ENCODE measurements at regions not wholly inside any gene's neighbourhood (a gene's known extent, or its start where the extent isn't known, plus 50 kb on each side); places are given as distances from the start of the nearest gene placed in this dataset.
A peak's percentile ranks its signal among the peaks of the same experiment; 100 is the strongest.

- H3K4me3 ChIP-seq (ENCODE audit: low read length in 3 of 3): no peak overlapping the region
- H3K36me3 ChIP-seq (ENCODE audit: control insufficient read depth in 2 of 3, insufficient read depth in 3 of 3, low read length in 3 of 3): no peaks in the 10 kb centered on the region
- TF ChIP-seq, protein P1, sequence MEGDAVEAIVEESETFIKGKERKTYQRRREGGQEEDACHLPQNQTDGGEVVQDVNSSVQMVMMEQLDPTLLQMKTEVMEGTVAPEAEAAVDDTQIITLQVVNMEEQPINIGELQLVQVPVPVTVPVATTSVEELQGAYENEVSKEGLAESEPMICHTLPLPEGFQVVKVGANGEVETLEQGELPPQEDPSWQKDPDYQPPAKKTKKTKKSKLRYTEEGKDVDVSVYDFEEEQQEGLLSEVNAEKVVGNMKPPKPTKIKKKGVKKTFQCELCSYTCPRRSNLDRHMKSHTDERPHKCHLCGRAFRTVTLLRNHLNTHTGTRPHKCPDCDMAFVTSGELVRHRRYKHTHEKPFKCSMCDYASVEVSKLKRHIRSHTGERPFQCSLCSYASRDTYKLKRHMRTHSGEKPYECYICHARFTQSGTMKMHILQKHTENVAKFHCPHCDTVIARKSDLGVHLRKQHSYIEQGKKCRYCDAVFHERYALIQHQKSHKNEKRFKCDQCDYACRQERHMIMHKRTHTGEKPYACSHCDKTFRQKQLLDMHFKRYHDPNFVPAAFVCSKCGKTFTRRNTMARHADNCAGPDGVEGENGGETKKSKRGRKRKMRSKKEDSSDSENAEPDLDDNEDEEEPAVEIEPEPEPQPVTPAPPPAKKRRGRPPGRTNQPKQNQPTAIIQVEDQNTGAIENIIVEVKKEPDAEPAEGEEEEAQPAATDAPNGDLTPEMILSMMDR (IDR thresholded peaks at IDR 0.05; ENCODE audit: borderline replicate concordance, extremely low read depth, insufficient read depth): no peak
- DNase-seq (peak in 1 of 5 donors; percentile 19), FAIRE-seq (no peak)
- H3K27me3 ChIP-seq (ENCODE audit: control insufficient read depth, insufficient read depth, low read length): no peaks in the 10 kb centered on the region
- no peak overlapping the region for H3K9ac ChIP-seq (ENCODE audit: low read length in 3 of 3)
- intact Hi-C loops (cut with DNase I): no loop called here
- no peak overlapping the region for H3K27ac ChIP-seq (ENCODE audit: low read depth in 2 of 2, low read length in 2 of 2)
- no peaks in the 10 kb centered on the region for H3K9me3 ChIP-seq (ENCODE audit: control insufficient read depth in 2 of 3, insufficient read depth in 1 of 3, low read length in 3 of 3)
- H3K4me1 ChIP-seq (ENCODE audit: control insufficient read depth in 2 of 3, insufficient read depth in 2 of 3, low read depth in 1 of 3, low read length in 3 of 3): no peaks in the 10 kb centered on the region
Observed at GRCh38 chr20:56689318-56689717, 60.2 kb downstream of the TFAP2C start.

GRCh38 chr20:56689852-56690485, 60.9 kb downstream of the TFAP2C start:
- Histone ChIP-seq H3K4me1 (ENCODE audit: control insufficient read depth in 2 of 3, insufficient read depth in 2 of 3, low read depth in 1 of 3, low read length in 3 of 3) (no peaks in the 10 kb centered on the region), H3K27me3 (ENCODE audit: control insufficient read depth, insufficient read depth, low read length) (no peaks in the 10 kb centered on the region), H3K9me3 (ENCODE audit: control insufficient read depth in 2 of 3, insufficient read depth in 1 of 3, low read length in 3 of 3) (no peaks in the 10 kb centered on the region), H3K4me3 (ENCODE audit: low read length in 3 of 3) (no peak overlapping the region), H3K27ac (ENCODE audit: low read depth in 2 of 2, low read length in 2 of 2) (no peak overlapping the region), H3K36me3 (ENCODE audit: control insufficient read depth in 2 of 3, insufficient read depth in 3 of 3, low read length in 3 of 3) (no peaks in the 10 kb centered on the region), H3K9ac (ENCODE audit: low read length in 3 of 3) (no peak overlapping the region)
- intact Hi-C loops (cut with DNase I): no loop called here
- DNase-seq (no peak), FAIRE-seq (no peak)
- TF ChIP-seq, protein P1 (IDR thresholded peaks at IDR 0.05; ENCODE audit: borderline replicate concordance, extremely low read depth, insufficient read depth): no peak

DNA sequence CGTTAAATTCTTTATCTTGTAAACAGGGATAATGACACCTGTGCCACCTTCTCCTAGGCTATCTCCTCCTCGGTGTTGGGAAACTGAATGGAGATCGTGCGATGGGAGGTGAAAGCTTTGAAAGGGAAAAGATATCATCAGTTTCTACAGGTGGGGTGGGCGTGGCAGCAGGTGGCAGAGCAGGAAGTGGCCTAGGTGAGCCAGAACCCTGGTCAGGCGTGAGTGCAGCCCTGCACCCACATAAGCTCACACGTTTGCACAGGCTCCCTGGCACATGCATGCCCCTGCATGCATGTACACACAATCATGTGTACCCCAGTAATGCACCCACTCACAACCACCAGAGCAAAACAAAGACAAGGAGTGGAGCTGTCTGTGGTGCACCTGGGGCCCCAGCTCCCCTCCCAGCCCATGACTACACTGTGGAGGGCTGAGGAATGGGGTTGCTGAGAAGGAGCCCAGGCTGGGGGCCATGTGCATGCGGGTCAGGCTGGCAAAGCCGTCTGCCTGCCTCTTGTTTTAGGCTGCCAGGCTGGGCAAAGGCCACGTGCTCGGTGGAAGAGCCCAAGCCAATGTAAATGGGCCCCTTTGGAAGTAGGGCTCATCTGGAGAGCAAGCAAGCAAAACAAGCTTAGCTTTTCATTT, 61.5 kb downstream of the TFAP2C start:
- DNase-seq: peak in 2 of 5 donors; percentile 17 to 18
- H3K36me3 ChIP-seq (ENCODE audit: control insufficient read depth in 2 of 3, insufficient read depth in 3 of 3, low read length in 3 of 3): no peaks in the 10 kb centered on the region
- H3K4me1 ChIP-seq (ENCODE audit: control insufficient read depth in 2 of 3, insufficient read depth in 2 of 3, low read depth in 1 of 3, low read length in 3 of 3): no peaks in the 10 kb centered on the region
- H3K9me3 ChIP-seq (ENCODE audit: control insufficient read depth in 2 of 3, insufficient read depth in 1 of 3, low read length in 3 of 3): no peaks in the 10 kb centered on the region
- H3K4me3 ChIP-seq (ENCODE audit: low read length in 3 of 3): no peak overlapping the region
- H3K27ac ChIP-seq (ENCODE audit: low read depth in 2 of 2, low read length in 2 of 2): no peak overlapping the region
- TF ChIP-seq, protein P1 (IDR thresholded peaks at IDR 0.05; ENCODE audit: borderline replicate concordance, extremely low read depth, insufficient read depth): no peak
- H3K27me3 ChIP-seq (ENCODE audit: control insufficient read depth, insufficient read depth, low read length): no peaks in the 10 kb centered on the region
- no peak overlapping the region for H3K9ac ChIP-seq (ENCODE audit: low read length in 3 of 3)
- FAIRE-seq: no peak
- intact Hi-C loops (cut with DNase I): no loop called here

Data from kidney (tissue), 13 donors.